ENCODE measurements at regions not wholly inside any gene's neighbourhood (a gene's known extent, or its start where the extent isn't known, plus 50 kb on each side); places are given as distances from the start of the nearest gene placed in this dataset.

- no peak for FAIRE-seq
- no peak overlapping the region for H3K4me3 ChIP-seq (ENCODE audit: low read depth, low read length)
- no peaks in the 10 kb centered on the region for H3K36me3 ChIP-seq (ENCODE audit: control insufficient read depth, insufficient read depth, low read length)
- no peaks in the 10 kb centered on the region for H3K27me3 ChIP-seq (ENCODE audit: control insufficient read depth, insufficient read depth, low read length)
- no peak for TF ChIP-seq CTCF (IDR thresholded peaks at IDR 0.05; ENCODE audit: insufficient read depth, low read length, severe bottlenecking)
- DNase-seq (ENCODE audit: low read depth) = no peak
These were observed 1192.1 kb upstream of the B3GALT2 start for GRCh38 chr1:194378517-194378916.

GRCh38 chr1:194374649-194375048 is 1188.2 kb upstream of the B3GALT2 start:
- no peak for FAIRE-seq

GRCh38 chr1:194372266-194372665 is 1185.9 kb upstream of the B3GALT2 start:
- Histone ChIP-seq H3K4me3 (ENCODE audit: low read depth, low read length) (no peak overlapping the region), H3K36me3 (ENCODE audit: control insufficient read depth, insufficient read depth, low read length) (no peaks in the 10 kb centered on the region), H3K27me3 (ENCODE audit: control insufficient read depth, insufficient read depth, low read length) (no peaks in the 10 kb centered on the region)
- FAIRE-seq = no peak
- no peak for DNase-seq (ENCODE audit: low read depth)
- no peak for TF ChIP-seq CTCF (IDR thresholded peaks at IDR 0.05; ENCODE audit: insufficient read depth, low read length, severe bottlenecking)

More at GRCh38 chr1:194374649-194375048, 1188.2 kb upstream of the B3GALT2 start:
- Histone ChIP-seq H3K4me3 (ENCODE audit: low read depth, low read length) (no peak overlapping the region), H3K27me3 (ENCODE audit: control insufficient read depth, insufficient read depth, low read length) (no peaks in the 10 kb centered on the region), H3K36me3 (ENCODE audit: control insufficient read depth, insufficient read depth, low read length) (no peaks in the 10 kb centered on the region)
- no peak for TF ChIP-seq CTCF (IDR thresholded peaks at IDR 0.05; ENCODE audit: insufficient read depth, low read length, severe bottlenecking)
- no peak for DNase-seq (ENCODE audit: low read depth)

GRCh38 chr1:194369622-194370021 is 1183.2 kb upstream of the B3GALT2 start:
- H3K4me3 ChIP-seq (ENCODE audit: low read depth, low read length) = no peak overlapping the region
- TF ChIP-seq CTCF (IDR thresholded peaks at IDR 0.05; ENCODE audit: insufficient read depth, low read length, severe bottlenecking) = no peak
- H3K36me3 ChIP-seq (ENCODE audit: control insufficient read depth, insufficient read depth, low read length) = no peaks in the 10 kb centered on the region
- FAIRE-seq = no peak
- no peaks in the 10 kb centered on the region for H3K27me3 ChIP-seq (ENCODE audit: control insufficient read depth, insufficient read depth, low read length)
- DNase-seq (ENCODE audit: low read depth) = no peak

- no peak for TF ChIP-seq CTCF (IDR thresholded peaks at IDR 0.05; ENCODE audit: insufficient read depth, low read length, severe bottlenecking)
- Histone ChIP-seq H3K27me3 (ENCODE audit: control insufficient read depth, insufficient read depth, low read length) (no peaks in the 10 kb centered on the region), H3K36me3 (ENCODE audit: control insufficient read depth, insufficient read depth, low read length) (no peaks in the 10 kb centered on the region), H3K4me3 (ENCODE audit: low read depth, low read length) (no peak overlapping the region)
- DNase-seq (ENCODE audit: low read depth) (peak; percentile 63), FAIRE-seq (no peak)
These were observed 1182.6 kb upstream of the B3GALT2 start for GRCh38 chr1:194369060-194369459.

- Histone ChIP-seq H3K4me3 (ENCODE audit: low read depth, low read length) (no peak overlapping the region), H3K27me3 (ENCODE audit: control insufficient read depth, insufficient read depth, low read length) (no peaks in the 10 kb centered on the region), H3K36me3 (ENCODE audit: control insufficient read depth, insufficient read depth, low read length) (no peaks in the 10 kb centered on the region)
- DNase-seq (ENCODE audit: low read depth) (no peak), FAIRE-seq (no peak)
- TF ChIP-seq CTCF (IDR thresholded peaks at IDR 0.05; ENCODE audit: insufficient read depth, low read length, severe bottlenecking) = no peak
These were observed 1180.7 kb upstream of the B3GALT2 start for GRCh38 chr1:194367121-194367520.

Data from bronchial epithelial cell (primary cell).